HG03097 (cell line): ENCODE measurements at regions not wholly inside any gene's neighbourhood (a gene's known extent, or its start where the extent isn't known, plus 50 kb on each side); places are given as distances from the start of the nearest gene placed in this dataset.
"Not testable (repeated sequence)": the region's sequence is repeated elsewhere in the genome, so short reads cannot be mapped to it uniquely, and the experiment has no call there.

Experiments
- ATAC-seq: cut with Tn5 transposase; IDR thresholded peaks from one replicate; pipeline ENCODE4 v1.9.1; 2021; ENCODE audit not compliant: unreplicated experiment, low FRiP score

GRCh38 chr13:54248306-54248705 is 1219.7 kb downstream of the OLFM4 start:
- ATAC-seq, result no peak

DNA sequence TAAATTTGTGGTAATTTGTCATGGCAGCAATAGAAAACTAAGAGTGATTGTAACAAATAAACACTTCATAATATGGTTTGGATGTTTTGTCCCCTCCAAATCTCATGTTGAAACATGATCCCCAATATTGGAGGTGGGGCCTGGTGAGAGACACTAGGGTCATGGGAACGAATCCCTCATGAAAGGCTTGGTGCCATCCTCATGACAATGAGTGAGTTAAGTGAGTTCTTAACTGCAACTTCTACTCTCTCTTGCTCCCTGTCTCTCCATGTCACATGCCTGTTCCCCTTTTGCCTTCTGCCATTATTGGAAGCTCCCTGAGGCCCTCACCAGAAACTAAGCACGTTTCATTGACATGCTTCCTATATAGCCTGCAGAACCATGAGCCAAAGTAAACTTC is 1233.2 kb downstream of the OLFM4 start:
- no peak for ATAC-seq

DNA sequence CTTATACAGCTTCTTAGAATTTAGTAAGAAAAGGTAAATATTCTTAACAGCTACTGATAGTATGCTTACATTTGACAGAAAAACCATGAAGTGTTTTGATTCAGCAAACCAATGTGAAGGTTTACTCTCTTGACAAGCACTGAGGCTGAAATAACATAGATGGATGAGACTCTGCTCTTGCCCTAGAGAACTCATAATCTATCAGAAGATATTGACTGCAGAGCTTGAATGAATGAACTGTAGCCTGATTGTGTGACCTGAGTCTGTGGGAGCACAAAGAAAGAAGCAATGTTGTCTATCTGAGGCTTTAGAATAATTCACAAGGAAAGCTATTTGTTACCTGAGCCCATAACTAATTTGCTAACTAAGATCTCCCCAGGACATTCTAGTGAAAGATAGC is 1235.3 kb downstream of the OLFM4 start:
- no peak for ATAC-seq

- ATAC-seq, result not testable (repeated sequence)
These were observed 1238.6 kb downstream of the OLFM4 start for GRCh38 chr13:54267253-54267668.

GRCh38 chr13:54268013-54268695 is 1239.5 kb downstream of the OLFM4 start:
- ATAC-seq, result not testable (repeated sequence)

DNA sequence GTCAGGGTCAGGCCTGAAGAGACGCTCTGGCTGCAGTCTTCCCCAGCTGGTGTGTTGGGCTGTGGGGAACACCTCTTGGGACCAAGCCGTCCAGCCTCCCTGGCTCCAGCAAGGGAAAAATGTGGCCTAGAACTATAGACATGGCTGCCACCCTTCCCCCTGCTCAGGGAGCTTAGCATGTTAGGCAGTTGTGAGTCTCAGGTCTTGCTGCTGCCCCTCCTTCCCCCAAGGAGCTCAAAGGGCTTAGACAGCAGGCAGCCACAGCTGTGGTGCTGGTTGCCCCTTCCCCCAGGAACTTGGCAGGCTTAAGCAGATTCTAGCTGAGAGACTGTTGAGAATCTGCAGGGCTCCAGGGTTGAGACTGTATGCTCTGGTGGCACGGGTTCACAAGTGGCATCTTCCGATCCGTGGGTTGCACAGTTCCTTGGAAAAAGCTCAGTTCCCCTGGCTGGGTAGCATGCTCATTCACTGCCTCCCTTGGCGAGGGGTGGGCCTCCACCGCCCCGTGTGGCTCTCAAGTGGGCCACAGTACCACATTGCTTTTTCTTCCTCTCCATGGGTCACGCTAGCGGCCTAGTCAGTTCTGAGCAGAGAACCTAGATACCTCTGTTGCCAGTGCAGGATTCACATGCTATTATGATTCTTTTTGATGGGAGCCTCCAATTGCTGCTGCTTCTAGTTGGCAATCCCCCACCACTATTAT is 1258.6 kb downstream of the OLFM4 start:
- no peak for ATAC-seq

- ATAC-seq, result no peak
These were observed 1272.5 kb downstream of the OLFM4 start for GRCh38 chr13:54301085-54301484.

- no peak for ATAC-seq
These were observed 1276.8 kb downstream of the OLFM4 start for GRCh38 chr13:54305377-54305776.

GRCh38 chr13:54312885-54313284 is 1284.3 kb downstream of the OLFM4 start:
- ATAC-seq, result no peak

GRCh38 chr13:54317722-54318121 is 1289.1 kb downstream of the OLFM4 start:
- no peak for ATAC-seq

DNA sequence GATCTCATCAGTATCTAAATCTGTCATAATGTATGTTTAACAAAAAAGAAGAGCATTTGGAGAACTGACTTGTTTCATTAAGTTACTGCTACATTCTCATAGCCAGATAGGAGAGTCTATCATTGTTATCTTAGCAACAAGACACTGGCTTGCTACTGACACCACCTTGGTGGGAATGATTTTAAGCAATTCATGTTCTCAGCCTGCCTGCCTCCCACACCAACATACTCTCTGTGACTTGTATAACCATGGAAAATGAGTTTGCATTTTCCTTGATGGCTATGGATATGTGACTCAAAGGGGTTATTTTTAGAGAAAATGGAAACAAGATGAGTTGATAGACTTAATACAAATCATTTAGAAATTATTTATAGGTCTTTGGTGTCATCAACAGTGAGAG is 1308.9 kb downstream of the OLFM4 start:
- no peak for ATAC-seq

- no peak for ATAC-seq
These were observed 1318.9 kb downstream of the OLFM4 start for GRCh38 chr13:54347531-54347930.

- ATAC-seq, result no peak
These were observed 1327.6 kb downstream of the OLFM4 start for GRCh38 chr13:54356209-54356608.

GRCh38 chr13:54356849-54357248 is 1328.2 kb downstream of the OLFM4 start:
- ATAC-seq, result no peak

GRCh38 chr13:54357284-54357933 is 1328.8 kb downstream of the OLFM4 start:
- no peak for ATAC-seq

- ATAC-seq, result no peak
These were observed 1332.8 kb downstream of the OLFM4 start for GRCh38 chr13:54361460-54361859.

- ATAC-seq, result no peak
These were observed 1338.1 kb downstream of the OLFM4 start for GRCh38 chr13:54366728-54367127.

- ATAC-seq, result no peak
These were observed 1339.1 kb downstream of the OLFM4 start for GRCh38 chr13:54367639-54368271.

DNA sequence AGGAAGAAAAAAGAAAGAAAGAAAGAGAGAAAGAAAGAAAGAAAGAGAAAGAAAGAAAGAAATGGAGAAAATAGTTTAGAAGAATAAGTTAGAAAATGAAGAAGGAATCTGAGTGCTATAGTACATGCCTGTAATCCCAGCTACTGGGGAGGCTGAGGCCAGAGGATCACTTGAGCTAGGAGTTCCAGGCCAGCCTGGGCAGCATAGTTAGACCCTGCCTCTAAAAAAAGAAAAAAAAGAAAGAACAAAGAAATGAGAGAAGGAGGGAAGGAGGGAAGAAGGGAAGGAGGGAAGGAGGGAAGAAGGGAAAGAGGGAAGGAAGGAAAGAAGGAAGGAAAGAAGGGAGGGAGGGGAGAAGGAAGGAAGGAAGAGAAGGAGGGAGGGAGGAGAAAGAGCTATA is 1339.8 kb downstream of the OLFM4 start:
- ATAC-seq, result no peak

DNA sequence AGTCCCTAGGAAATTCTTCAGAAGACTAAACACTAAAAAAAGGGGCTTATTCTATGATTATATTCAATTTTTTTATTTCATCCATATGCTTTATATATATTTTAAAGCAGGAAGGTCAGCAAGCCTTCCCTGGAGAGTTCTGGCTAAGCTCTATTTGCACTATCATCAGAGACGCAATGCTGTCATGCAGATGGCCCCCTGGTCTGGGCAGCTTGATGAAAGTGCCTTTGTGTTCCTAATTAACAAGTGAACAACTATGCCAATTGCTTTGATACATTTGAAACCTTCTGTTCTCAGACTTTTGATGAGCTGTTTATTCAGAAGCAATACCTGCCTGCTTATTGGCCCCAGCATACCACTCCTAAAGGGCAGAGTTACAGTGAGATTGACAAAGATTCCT is 1344.6 kb downstream of the OLFM4 start:
- no peak for ATAC-seq

DNA sequence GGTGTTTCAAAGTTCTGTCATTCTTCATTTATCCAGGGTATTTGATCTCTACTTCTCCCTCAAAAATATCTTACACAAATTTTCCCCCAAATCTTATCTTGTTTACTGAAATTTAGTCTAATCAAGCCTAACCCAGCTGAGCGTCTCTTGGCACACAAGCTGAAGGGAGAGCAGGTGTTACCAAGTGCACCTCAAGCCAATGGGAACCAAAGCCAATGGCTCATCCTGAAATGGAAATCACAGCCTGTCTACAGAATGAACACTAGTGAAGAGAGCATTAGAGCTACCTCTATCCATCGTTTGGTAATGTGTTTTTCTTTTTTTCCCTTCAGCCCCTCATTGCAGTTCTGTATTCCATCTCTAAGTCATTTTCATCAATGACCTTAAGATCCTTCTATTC is 1350.8 kb downstream of the OLFM4 start:
- no peak for ATAC-seq
